MM.1S (cell line): ENCODE measurements at regions not wholly inside any gene's neighbourhood (a gene's known extent, or its start where the extent isn't known, plus 50 kb on each side); places are given as distances from the start of the nearest gene placed in this dataset.
"Not testable (repeated sequence)": the region's sequence is repeated elsewhere in the genome, so short reads cannot be mapped to it uniquely, and the experiment has no call there.

ENCODE experiments used
- CTCF ChIP-seq: fragments of 300-600 bp; sonication (generic); IDR thresholded peaks from 2 replicates; pipeline ENCODE4 v1.5.1; 2016; ENCODE audit warnings: antibody characterized with exemption, low read length, mixed read lengths
- EZH2 ChIP-seq: fragments of 300-600 bp; sonication (generic); optimal IDR thresholded peaks from 2 replicates; pipeline ENCODE3; 2017; ENCODE audit warnings: low read depth, mild to moderate bottlenecking, antibody characterized with exemption, low read length, mixed read lengths
- EZH2phosphoT487 ChIP-seq: fragments of 300-600 bp; sonication (generic); IDR thresholded peaks from 2 replicates; pipeline ENCODE4 v1.6.1; 2018; ENCODE audit warnings: antibody characterized with exemption, low read length

GRCh38 chr5:174917435-174917834 lies 193.1 kb downstream of the MSX2 start:
- not testable (repeated sequence) for TF ChIP-seq CTCF, EZH2, EZH2phosphoT487
